NCI-H2227 (cell line): ENCODE measurements at regions not wholly inside any gene's neighbourhood (a gene's known extent, or its start where the extent isn't known, plus 50 kb on each side); places are given as distances from the start of the nearest gene placed in this dataset.

Experiments used
- DNase-seq: peaks from one replicate; lab custom pipeline; 2025; ENCODE audit not compliant: unreplicated experiment; lab: John Stamatoyannopoulos, UW

DNA sequence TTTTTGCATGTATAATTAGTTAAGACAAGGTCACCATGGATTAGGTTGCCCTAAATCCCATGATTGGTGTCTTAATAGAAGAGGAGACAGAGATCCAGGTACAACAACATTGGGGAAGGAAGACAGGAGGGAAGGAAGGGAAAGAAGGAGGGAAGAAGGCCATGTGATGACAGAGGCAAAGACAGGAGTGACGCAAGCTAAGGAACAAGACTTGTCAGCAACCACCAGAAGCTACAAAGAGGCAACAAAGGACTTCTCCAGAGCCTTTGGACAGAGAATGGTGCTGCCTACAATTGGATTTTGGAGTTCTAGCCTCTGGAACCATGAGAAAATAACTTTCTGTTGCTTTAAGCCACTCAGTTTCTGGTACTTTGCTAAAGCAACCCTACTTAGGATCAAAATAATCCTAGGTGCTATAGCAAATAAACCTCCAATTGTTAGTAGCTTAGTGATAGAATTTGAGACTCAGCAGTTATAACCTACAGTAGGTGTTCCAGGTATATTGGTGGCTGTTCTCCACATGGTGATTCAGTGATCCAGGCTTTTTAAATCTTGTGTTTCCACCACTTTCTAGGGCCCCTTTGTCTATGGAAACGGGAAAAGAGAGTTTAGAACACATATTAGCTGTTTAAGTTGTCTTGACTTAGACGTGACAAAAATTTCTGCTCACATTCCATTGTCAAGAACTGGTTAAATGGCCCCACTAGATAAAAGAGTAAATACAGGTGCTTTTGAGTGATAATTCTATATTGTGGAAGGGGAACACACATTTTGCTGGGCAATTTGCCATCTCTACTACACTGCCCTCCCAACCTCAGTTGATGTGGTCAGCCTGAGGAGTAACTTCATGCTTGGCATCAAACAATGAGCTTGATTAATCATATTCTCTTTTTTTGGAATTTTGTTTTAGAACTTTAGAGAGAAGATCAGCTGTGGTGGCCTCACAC, 70.5 kb upstream of the SP4 start:
- DNase-seq = no peak

DNA sequence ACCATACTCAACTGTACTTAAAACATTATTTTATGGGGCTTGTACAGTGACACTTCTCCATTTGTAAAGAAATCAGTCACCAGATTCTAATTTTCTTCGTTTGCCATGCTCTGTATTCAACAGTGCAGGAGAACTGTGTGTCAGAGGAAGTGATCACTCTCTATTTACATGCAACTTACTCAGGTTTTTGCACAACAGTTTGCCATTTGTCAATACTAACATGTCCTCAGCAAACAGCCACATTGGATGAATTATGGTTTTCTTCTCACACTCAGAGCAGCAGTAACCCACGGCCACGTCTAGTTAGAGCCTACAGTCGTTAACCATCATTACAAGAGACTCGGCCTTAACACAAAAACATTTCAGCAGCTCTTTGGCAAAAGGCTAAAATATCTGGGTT, 69.2 kb upstream of the SP4 start:
- no peak for DNase-seq

- no peak for DNase-seq
Measured at GRCh38 chr7:21359163-21359562, 68.7 kb upstream of the SP4 start.

- DNase-seq = no peak
Measured at GRCh38 chr7:21361413-21362125, 66.3 kb upstream of the SP4 start.

GRCh38 chr7:21364801-21365271, 63.0 kb upstream of the SP4 start:
- no peak for DNase-seq

GRCh38 chr7:21365866-21366624, 61.8 kb upstream of the SP4 start:
- no peak for DNase-seq

DNA sequence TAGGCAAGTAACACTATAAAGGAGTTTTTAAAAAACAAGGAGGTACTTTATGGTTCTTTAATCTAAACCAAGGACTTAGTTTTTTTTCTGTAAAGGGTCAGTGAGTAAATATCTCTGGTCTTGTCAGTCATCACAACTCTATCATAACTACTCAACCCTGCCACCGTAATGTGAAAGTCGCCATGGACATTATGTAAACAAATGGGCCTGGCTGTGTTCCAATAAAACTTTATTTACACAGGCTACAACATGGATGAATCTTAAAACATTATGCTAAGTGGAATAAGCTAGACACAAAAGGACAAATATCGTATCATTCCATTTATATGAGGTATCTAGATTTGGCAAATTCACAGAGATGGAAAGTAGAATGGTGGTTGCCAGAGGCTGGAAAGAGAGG, 60.8 kb upstream of the SP4 start:
- no peak for DNase-seq

DNA sequence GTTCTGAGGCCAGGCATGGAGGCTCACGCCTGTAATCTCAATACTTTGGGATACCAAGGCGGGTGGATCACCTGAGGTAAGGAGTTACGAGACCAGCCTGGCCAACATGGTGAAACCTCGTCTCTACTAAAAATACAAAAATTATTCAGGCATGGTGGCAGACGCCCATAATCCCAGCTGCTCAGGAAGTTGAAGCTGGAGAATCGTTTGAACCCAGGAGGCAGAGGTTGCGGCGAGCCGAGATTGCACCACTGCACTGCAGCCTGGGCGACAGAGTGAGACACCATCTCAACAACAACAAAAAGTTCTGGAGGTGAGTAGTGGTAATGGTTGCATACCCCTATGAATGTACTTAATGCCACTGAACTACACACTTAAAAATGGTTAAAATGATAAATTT, 60.3 kb upstream of the SP4 start:
- no peak for DNase-seq

DNA sequence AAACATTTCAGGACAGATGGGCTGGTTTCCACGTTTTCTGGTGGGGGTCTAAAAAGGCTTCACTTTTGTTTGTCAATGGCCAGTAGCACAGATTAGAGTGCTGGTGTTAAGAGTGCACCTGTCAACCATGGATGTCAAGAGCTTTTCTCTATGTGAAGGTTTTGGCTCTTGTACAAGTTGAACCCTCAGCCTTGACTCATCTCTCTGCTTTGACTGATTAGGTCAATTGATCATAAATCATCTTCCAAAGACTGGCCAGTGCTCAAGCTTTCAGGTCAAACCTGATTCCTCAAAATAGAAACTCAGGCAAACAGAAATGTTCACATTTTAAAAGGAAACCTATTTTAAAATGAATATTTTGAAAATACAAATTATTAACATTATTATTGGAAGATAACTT, 59.6 kb upstream of the SP4 start:
- DNase-seq = no peak

GRCh38 chr7:21370283-21370982, 57.5 kb upstream of the SP4 start:
- DNase-seq = peak; percentile 14

DNA sequence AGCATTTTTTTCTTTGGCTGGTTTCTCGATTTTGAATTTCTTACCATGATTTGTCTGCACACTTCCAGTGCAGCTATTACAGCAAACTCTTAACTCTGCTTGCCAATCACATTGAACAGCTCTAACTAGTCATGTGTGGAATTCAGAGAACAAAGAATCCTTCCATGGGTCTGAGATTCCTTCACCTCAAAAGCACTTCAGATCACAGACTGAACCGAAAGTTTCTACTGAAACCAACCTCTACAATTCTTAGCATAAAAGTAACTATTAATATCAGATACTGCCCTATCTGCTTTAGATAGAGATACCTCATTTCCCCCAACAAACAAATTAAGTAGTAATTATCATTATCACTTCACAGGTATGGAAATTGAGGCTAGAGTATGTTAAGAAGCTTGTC, 56.5 kb upstream of the SP4 start:
- DNase-seq = no peak

- DNase-seq = no peak
Measured at GRCh38 chr7:21373031-21373430, 54.9 kb upstream of the SP4 start.

GRCh38 chr7:21374134-21374533, 53.7 kb upstream of the SP4 start:
- no peak for DNase-seq

- DNase-seq = no peak
Measured at GRCh38 chr7:21377545-21377944, 50.3 kb upstream of the SP4 start.
